SIG-M5 treated with dmso at 0.1 percent for 504 hours (cell line): ENCODE measurements at regions not wholly inside any gene's neighbourhood (a gene's known extent, or its start where the extent isn't known, plus 50 kb on each side); places are given as distances from the start of the nearest gene placed in this dataset.

Experiments used
- DNase-seq: peaks from one replicate; lab custom pipeline; 2025; ENCODE audit not compliant: unreplicated experiment; lab: John Stamatoyannopoulos, UW

GRCh38 chr2:105652014-105652796 lies 92.5 kb upstream of the NCK2 start:
- no peak for DNase-seq

GRCh38 chr2:105649534-105649933 lies 95.2 kb upstream of the NCK2 start:
- DNase-seq = no peak

GRCh38 chr2:105647731-105648130 lies 97.0 kb upstream of the NCK2 start:
- no peak for DNase-seq

DNA sequence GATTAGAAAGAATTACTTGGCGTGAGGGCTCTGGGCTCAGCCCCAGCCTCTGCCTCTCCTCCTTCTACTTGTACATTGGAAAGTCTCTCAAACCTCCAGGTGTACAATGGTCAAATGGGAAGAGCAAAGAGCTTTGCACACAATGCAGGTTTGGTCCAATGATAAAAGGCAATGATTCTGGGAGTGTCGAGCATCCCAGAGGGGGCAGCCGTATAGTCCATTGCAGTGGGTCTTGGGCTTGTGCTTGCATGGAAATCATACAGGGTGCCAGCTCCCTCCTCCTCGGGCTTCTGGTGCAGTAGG lies 98.0 kb upstream of the NCK2 start:
- no peak for DNase-seq

DNA sequence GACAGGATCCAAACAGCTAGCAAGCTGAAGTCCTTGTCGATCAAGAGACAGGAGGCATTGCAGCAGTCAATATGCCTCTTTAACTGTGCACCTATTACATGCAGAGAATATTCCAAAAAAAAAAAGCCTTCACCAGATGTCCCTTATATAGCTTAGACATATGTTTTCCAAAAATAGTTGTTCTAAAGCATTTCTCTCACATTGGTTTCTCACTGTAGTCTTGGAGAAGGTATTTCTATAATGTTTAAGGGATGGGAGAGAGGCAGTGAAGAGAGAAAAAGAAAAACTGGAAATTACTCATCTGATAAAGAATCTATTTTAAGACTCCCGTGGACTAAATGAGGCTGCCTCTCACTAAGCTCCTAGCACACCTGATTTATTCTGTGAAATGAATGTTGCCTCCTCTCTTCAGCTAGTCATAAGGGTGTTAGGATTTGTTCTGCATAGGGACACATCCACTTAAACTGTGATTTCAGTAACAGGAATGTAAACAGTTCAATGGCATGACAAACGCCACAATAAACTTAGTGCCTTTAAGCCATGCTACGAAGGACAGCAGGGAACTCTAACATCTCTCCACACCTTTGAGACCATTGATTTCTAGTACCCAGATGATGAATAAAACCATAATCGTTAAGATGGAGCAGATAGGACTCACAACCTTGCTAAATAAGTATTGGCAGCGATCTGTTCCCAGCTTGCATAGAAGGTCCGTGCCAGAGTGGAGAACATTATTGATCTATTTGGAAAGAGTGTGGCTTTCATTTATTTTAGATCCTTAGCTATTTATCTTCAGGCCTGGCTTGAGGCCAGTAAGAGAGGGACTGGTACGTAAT lies 98.6 kb upstream of the NCK2 start:
- DNase-seq = no peak

GRCh38 chr2:105645031-105645937 lies 99.4 kb upstream of the NCK2 start:
- DNase-seq = no peak

DNA sequence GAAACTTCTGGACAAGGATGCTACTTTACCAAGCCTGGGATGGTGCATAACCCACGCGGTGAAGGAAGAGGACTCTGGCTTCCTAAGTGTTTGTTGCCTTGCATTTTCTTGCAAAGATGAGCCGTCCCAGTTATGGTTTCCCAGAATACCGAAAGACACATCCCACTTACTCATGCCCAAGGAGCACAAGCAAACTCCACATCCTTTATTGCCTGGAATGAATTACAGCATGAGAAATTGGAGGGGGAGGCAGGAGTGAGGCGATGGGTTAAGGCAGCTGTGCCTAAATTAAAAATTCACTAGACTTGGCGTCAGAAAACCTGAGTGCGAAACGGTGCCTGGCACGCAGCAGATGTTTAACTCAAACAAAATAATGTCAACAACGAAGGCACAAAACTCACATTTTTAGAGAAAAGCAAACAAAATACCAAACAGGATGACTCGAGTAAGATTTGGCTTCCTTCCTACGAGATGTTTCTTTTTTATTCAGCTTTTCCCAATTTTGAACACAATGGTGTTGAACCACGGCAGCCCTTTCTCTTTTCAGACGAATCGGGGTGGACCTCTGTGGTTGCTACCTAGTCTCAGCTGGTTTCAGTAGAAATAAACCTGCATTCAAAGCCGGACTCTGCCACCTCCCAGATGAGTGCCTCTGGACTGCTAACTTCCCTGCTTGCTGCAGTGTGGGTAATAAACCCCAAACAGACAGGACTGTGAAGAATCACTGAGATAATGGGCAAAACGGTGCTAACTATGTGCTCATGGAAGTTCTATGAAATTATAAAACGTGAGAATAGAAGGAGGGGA lies 100.3 kb upstream of the NCK2 start:
- DNase-seq = no peak

GRCh38 chr2:105643405-105644173 lies 101.1 kb upstream of the NCK2 start:
- DNase-seq = no peak

DNA sequence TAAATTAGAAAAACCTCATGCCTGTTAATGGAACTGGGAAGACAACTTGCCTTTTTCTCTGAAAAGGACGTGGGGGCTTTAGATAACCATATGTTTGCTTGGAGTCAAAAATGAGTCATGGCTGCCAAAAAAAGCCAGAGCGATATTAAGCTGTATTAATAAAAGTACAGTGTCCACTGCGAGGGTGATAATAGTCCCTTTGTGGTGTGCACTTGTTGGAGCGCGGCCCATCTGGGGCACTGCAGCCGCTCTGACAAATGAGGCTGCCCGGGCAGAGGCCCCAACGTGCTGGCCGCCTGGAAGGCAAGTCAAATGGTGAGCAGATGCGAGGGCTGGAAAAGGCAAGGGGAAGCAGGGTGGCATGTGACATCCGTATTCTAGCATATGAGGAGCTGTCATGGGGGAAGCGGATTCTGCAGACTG lies 103.3 kb upstream of the NCK2 start:
- no peak for DNase-seq

GRCh38 chr2:105640246-105640645 lies 104.5 kb upstream of the NCK2 start:
- DNase-seq = no peak

DNA sequence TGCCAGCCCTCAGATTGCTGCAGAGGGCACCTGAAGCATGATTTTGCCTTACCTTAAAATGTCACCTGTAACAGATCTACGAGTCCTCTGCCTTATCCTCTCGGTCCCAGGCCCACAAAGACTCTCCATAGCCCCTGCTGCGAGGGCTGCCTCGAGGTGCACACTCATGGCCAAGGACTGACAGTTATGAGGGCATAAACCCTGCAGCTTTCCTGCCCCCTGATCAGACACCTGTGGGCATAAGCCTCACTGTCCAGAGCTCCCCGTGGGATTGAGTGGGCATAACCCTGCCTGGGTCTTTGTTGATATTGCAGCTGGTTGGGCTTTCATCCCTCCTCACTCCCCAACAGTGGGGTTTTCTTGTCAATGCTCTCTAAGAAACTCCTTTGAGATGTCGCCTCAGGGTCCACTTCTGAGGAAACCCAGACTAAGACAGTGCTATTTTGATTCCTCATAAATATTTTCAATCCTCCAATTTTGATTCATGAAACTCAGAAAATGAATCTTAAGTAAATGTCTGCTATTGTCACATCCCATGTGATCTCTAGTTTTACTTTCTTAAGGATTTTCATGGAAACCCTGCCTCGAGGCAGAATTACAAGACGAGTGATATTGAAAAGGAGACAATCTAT lies 108.5 kb upstream of the NCK2 start:
- no peak for DNase-seq

DNA sequence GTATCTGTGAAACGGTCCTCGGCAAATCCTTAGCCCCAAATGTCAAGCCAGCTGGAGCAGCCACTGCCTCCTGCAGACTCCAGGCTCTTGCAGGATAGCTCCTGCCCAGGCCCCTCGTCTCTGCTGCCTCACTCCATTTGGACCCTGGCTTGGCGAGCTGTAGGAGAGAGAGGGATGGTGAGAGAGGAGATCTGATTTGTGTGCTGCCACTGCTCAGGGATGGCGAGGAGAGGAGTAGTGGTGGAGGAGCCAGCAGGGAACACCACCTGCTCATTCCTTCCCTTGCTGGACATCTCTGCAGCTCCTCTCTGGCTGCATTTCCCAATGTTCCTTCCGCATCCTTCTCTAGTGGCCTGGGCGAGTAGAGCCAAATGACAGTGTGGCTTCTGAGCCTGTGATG lies 109.1 kb upstream of the NCK2 start:
- no peak for DNase-seq

- no peak for DNase-seq
Observed at GRCh38 chr2:105634198-105634597, 110.5 kb upstream of the NCK2 start.

GRCh38 chr2:105631922-105632321 lies 112.8 kb upstream of the NCK2 start:
- no peak for DNase-seq

DNA sequence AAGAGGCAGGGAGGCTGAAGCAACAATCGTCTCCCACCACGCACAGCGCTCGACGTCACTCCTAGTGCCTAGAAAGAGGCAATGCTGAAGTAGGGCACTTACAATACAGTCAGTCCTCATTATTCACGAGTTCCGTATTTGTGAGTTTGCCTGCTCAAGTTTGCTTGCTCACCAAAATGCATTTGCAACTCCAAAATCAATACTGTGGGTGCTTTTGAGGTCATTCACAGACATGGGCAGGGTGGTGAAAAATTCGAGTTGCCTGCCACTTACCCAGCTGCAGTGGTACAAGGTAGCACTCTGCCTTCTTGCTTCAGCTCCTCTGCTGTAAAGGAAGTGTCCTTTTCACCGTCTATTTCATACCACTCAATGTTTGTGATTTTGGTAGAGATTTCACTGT lies 113.7 kb upstream of the NCK2 start:
- DNase-seq = no peak

DNA sequence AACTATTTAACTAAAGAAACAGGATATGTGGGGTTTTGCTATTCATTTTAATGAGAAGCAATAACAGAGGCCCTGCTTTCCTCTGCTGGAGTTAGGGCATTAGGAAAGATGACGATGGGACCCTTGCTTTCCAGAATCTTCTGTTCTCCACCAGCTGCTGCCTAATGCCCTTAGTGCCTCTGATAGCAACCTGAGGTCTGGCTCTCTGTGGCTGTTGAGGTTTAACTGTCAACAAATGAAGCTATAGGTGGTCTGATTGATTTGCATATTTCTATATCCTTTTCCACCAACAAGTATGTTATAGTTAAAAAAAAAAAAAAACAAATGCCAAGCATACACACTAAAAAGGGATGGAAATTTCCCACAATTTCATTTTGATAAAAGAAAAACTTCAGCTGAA lies 115.1 kb upstream of the NCK2 start:
- DNase-seq = no peak

DNA sequence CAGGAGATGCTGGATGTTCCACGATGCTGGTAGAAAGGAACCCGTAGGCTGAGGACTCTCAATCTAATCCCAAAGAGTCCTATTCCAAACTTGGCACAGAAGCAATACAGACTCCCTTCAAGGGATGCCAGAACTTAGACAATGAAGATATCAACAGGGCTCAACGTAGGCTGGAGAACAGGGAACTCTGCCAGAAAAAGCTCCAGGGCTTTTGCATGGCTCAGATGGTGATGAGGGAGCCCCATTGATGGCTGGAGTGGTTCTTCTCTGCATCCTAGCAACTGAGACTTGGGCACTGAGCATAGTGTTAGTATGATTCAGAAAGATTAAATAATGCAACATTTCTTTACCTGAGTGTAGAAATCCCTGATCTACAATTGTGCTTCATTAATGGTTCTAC lies 117.2 kb upstream of the NCK2 start:
- DNase-seq = no peak

GRCh38 chr2:105626966-105627340 lies 117.8 kb upstream of the NCK2 start:
- DNase-seq = no peak

DNA sequence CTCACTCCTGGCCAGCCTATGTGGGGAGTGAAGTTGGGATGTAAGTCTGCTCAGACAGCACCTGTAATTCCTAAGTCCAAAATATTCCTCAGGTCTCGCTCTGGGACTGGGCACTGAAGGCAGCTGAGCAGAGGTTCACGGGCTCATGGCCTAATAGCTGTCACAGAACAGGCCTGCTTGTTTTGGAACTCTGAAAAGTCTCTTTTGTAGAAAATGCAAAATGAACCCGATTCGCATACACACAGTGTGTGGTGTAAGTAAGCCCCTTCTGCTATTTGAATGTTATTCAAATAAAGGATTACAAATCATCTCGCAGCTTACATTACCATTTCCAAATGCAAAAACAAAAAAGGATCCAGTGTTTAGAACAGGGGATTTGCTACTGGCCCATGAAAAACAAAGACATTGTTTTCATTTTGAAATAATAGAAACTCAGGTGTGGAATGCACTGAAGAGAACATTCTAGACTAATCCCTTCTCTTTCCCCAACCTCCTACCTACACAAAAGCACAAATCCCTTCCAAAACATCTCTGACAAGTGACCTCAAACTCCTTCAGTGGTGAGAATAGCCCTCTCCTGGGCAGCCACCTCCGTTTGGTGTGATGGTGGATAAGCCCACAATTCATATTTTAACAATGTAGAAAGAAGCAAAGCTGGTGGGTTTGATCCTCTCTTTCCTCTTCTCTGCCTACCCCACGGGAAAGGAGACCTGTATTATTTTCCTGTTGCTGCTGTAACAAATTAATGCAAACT lies 118.3 kb upstream of the NCK2 start:
- DNase-seq = no peak
